Lung (tissue), 11 donors: ENCODE measurements at regions not wholly inside any gene's neighbourhood (a gene's known extent, or its start where the extent isn't known, plus 50 kb on each side); places are given as distances from the start of the nearest gene placed in this dataset.

Source experiments
- ATAC-seq: fragments of 200-7000 bp; cut with Tn5 transposase; one replicate; pipeline ENCODE4 v1.9.1; 2020; ENCODE audit warnings: moderate number of reproducible peaks; ENCODE audit not compliant: insufficient read depth, low FRiP score
- DNase-seq, 3 donors: peaks; one replicate each; pipeline ENCODE4 v3.0.0-alpha.2; 2013 to 2017
- H3K27ac ChIP-seq, 2 donors: one replicate each; pipeline ENCODE4 v1.5.1; 2013; ENCODE audit warnings: mild to moderate bottlenecking in 2 of 2, moderate library complexity in 2 of 2, control low read depth in 1 of 2, inconsistent platforms in 1 of 2, low read depth in 1 of 2, low read length in 1 of 2
- H3K27me3 ChIP-seq, 3 donors: one replicate each; pipeline ENCODE4 v1.5.1; 2013; ENCODE audit warnings: low read length in 2 of 3; ENCODE audit not compliant: control insufficient read depth in 3 of 3, insufficient read depth in 3 of 3
- H3K36me3 ChIP-seq, 4 donors: one replicate each; pipeline ENCODE4 v1.5.1; 2013; ENCODE audit warnings: low read length in 4 of 4, mild to moderate bottlenecking in 1 of 4, moderate library complexity in 1 of 4; ENCODE audit not compliant: control insufficient read depth in 4 of 4, insufficient read depth in 4 of 4
- H3K4me1 ChIP-seq, 5 donors: one replicate each; pipeline ENCODE4 v1.5.1; 2013; ENCODE audit warnings: low read length in 5 of 5, mild to moderate bottlenecking in 2 of 5, moderate library complexity in 1 of 5; ENCODE audit not compliant: control insufficient read depth in 5 of 5, insufficient read depth in 5 of 5
- H3K4me3 ChIP-seq: one replicate; pipeline ENCODE4 v1.5.1; 2013; ENCODE audit warnings: mild to moderate bottlenecking, control low read depth, moderate library complexity
- H3K9ac ChIP-seq, 2 donors: one replicate each; pipeline ENCODE4 v1.5.1; 2013; ENCODE audit warnings: low read length in 2 of 2, control low read depth in 1 of 2; ENCODE audit not compliant: insufficient read depth in 1 of 2
- H3K9me3 ChIP-seq, 4 donors: one replicate each; pipeline ENCODE4 v1.5.1; 2013; ENCODE audit warnings: low read length in 3 of 4, mild to moderate bottlenecking in 1 of 4, moderate library complexity in 1 of 4; ENCODE audit not compliant: control insufficient read depth in 4 of 4, insufficient read depth in 3 of 4
- CTCF ChIP-seq: IDR thresholded peaks from 2 replicates; pipeline ENCODE4 v1.5.1; 2012; ENCODE audit warnings: mild to moderate bottlenecking; ENCODE audit errors: control extremely low read depth, extremely low read depth
- WGBS, 2 donors: extraction: QIAGEN DNeasy Blood & Tissue Kit; methylation state at CpG; one replicate each; pipeline ENCODE4 v1.1.7; 2013; 5-methylcytosine and 5-hydroxymethylcytosine counted together
- donor health status: control.
- donor health status: control.
- donor health status: Bipolar disorder and iron deficiency.
- donor health status: healthy.
- donor health status: DM: yes; HTN: yes; CAD: no.

GRCh38 chr1:235013512-235013911, 115.1 kb downstream of the TOMM20 start:
- no peaks in the 10 kb centered on the region for H3K27me3 ChIP-seq
- H3K36me3 ChIP-seq: no peaks in the 10 kb centered on the region
- no peak for TF ChIP-seq CTCF
- H3K9ac ChIP-seq: no peak overlapping the region
- 88 to 91% methylated on average over 3 of the region's 3 CpGs for WGBS, 2 donors
- H3K9me3 ChIP-seq: peaks cover 0 to 2% (median 0%) of the 10 kb centered on the region in 4 donors
- DNase-seq (no peak), ATAC-seq (no peak)
- no peak overlapping the region for H3K4me3 ChIP-seq
- H3K27ac ChIP-seq: no peak overlapping the region
- H3K4me1 ChIP-seq: peaks cover 0 to 3% (median 0%) of the 10 kb centered on the region in 5 donors

- Histone ChIP-seq H3K27me3 (no peaks in the 10 kb centered on the region), H3K27ac (peak overlapping the region in 1 of 2 donors; percentile 81), H3K36me3 (no peaks in the 10 kb centered on the region), H3K9me3 (no peaks in the 10 kb centered on the region), H3K9ac (no peak overlapping the region), H3K4me3 (no peak overlapping the region), H3K4me1 (peaks cover 0 to 3% (median 0%) of the 10 kb centered on the region in 5 donors)
- WGBS, 2 donors: 43 to 64% methylated on average over 10 of the region's 10 CpGs
- ATAC-seq (no peak), DNase-seq (peak in 1 of 3 donors; percentile 11)
- no peak for TF ChIP-seq CTCF
These were observed 116.0 kb downstream of the TOMM20 start for GRCh38 chr1:235012436-235013210.

- H3K4me1 ChIP-seq: peaks cover 0 to 5% (median 0%) of the 10 kb centered on the region in 5 donors
- peak overlapping the region in 1 of 2 donors; percentile 81 for H3K27ac ChIP-seq
- no peaks in the 10 kb centered on the region for H3K9me3 ChIP-seq
- WGBS, 2 donors: 32 to 63% methylated on average over 22 of the region's 22 CpGs
- H3K9ac ChIP-seq: no peak overlapping the region
- H3K27me3 ChIP-seq: no peaks in the 10 kb centered on the region
- no peaks in the 10 kb centered on the region for H3K36me3 ChIP-seq
- DNase-seq (peak; percentile 17 to 25 (median 22)), ATAC-seq (peak; percentile 79)
- TF ChIP-seq CTCF: no peak
- no peak overlapping the region for H3K4me3 ChIP-seq
These were observed 116.8 kb downstream of the TOMM20 start for GRCh38 chr1:235011599-235012435.
